T47D (cell line): ENCODE measurements at regions not wholly inside any gene's neighbourhood (a gene's known extent, or its start where the extent isn't known, plus 50 kb on each side); places are given as distances from the start of the nearest gene placed in this dataset.

ENCODE experiments used
- DNase-seq, 2 experiments: peaks; one replicate each; pipeline versions ENCODE4 v3.0.0 to v3.0.0-alpha.2; 2011 to 2012; ENCODE audit warnings: low read depth in 1 of 2, low spot score in 1 of 2
- JUND ChIP-seq: IDR thresholded peaks from 2 replicates; pipeline ENCODE4 v1.6.1; 2012; ENCODE audit warnings: low read depth
- in situ Hi-C: cut with HindIII; loops from 2 replicates; pipeline ENCODE4 v1.10.0; 2016; ENCODE audit warnings: low sequenced_read_pairs, low pct_unique_long_range_greater_than_20kb

DNA sequence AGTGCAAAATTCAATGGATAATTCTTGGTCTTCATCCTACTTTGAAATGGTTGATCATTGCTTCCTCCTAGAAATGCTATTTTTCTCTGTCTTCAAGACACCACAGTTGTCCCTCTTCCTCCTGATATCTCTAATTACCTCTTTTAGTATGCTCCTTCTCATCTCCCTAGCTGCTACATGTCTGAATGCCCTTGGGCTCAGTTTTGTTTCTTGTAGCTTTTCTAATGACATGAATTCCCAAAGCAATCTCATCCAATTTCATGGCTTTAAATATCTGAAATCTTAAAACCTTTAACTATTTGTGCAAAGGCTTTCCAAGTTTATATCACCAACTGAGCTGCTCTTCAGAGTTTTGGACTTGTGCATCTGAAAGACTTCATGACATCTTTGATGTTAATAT is 120.2 kb upstream of the RGS17 start:
- no peak for TF ChIP-seq JUND
- in situ Hi-C loops = no loop called here
- DNase-seq = no peak

DNA sequence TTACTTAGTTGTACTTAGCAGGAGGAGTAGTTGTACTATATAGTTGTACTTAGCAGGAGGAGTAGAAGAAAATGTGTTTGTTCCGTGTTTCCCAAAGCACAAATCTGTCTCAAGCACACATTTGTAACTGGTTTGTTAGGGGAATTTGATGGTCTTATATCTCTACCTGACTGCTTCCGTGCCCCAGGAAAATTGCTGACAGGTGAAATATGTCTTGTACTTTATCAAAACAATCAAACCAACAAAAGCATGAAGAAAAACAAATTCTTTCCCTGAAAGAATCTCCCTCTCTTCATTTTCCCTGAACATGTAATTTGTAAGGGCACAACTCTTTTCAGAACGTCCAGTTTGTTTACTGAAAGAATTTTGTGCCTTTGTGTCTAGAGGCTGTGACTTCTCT is 106.6 kb upstream of the RGS17 start:
- in situ Hi-C loops = no loop called here
- no peak for TF ChIP-seq JUND
- no peak for DNase-seq

DNA sequence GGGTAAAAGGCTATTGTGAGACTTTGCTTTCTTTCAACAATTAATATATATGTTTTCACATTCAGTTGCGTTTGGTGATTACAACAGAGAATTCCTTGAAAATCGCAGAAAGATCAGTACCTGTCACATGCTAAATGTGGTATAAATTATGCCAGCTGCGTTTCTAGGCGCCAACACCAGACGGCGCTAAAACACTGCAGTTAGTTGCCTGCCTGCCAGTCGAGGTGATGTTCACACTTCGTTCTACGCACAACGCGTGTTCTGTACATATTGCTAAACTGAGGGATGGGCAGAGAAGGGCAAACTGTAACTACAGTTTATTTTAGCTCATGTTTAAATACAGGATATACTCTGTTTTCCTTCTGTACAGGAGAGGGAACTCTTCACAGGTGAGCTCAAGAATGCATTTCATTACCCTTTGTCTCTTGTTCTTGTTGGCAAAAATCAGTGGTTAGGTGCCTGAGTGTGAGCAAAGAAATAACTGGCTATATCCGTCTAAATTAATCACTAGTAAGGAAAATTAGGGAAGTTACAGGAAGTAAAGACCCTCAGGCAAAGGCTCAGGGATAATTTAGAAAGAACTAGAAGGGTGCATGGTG is 100.1 kb upstream of the RGS17 start:
- DNase-seq = peak; percentile 10 to 49
- no peak for TF ChIP-seq JUND
- in situ Hi-C loops = no loop called here

DNA sequence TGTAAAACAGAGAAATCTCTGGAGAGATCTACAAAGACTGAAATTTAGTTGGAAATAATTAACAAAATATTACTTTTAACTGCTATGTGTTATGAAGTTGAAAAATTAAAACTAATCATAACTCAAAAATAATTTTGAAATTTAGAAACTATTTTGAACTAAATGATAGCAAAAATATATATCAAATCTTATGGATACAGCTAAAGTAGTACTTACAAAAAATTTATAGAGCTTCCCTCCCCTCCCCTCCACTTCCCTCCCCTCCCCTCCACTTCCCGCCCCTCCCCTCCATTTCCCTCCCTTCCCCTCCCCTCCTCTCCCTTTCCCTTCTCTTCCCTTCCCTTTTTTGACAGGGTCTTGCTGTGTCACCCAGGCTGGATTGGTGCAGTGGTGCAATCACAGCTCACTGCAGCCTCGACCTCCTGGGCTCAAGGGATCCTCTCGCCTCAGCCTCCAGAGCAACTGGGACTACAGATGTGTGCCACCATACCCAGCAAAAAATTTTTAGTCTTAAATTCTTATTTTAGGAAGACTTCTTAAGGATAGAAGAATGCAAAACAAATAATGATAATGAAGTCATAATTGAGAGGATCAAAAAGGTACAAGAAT is 87.2 kb upstream of the RGS17 start:
- in situ Hi-C loops = no loop called here
- DNase-seq = no peak
- no peak for TF ChIP-seq JUND

DNA sequence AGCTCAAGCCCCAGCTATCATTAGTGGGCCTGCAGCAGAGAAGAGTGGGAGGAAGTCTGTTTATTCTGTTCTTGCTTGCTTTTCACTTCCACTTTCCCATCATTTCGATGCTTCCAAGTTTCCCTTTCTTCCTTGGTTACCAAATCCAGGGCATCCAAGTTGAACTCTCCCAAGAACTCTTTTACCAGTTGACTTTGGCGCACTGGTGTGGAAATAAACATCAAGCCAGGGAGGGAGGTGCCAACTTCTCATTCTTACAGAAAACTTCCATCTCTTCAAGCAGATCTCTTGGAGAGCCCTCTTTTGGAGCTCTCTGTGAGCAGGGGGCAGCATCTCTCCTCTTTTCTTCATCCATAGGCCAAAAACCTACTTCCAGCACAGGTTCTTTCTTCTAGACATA is 85.7 kb upstream of the RGS17 start:
- no peak for DNase-seq
- TF ChIP-seq JUND = no peak
- in situ Hi-C loops = no loop called here

DNA sequence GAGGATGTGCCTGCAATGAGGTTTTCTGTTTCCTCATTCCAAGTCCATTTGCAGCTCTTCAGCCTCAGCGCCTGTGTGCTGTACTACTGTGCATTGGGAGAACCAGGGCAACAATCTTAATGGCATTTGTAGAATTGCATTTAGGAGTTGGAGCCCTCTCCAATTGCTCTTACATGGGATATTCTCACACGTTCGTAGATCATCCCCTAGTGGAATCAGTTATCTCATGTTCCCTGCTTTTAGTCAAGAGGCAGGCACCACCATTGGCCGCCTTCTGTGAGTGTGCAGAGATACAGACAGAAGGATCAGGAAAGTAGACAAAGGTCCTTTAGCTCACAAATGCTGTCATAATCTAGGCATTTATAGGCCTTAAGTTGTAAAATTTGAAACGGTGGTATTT is 84.2 kb upstream of the RGS17 start:
- DNase-seq = no peak
- in situ Hi-C loops = no loop called here
- TF ChIP-seq JUND = no peak

DNA sequence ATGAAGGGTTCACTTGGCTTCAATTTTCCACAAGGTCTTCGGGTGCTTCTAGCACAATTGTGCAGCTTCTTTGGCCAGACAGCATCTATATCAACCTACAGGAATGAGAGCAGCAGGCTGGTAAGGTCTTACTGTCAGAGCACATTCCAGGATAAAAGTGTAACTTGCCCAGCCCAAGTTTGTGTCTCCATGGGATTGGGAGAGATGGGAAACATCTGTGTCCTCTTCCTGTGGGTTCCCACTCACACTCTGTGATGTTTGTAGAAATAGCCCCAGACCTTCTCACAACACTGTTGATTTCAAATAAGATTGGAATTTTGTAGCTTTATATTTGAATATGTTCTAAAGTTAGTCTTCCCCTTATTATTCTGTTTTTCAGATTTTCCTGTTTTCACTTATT is 83.4 kb upstream of the RGS17 start:
- TF ChIP-seq JUND = no peak
- in situ Hi-C loops = no loop called here
- DNase-seq = no peak

DNA sequence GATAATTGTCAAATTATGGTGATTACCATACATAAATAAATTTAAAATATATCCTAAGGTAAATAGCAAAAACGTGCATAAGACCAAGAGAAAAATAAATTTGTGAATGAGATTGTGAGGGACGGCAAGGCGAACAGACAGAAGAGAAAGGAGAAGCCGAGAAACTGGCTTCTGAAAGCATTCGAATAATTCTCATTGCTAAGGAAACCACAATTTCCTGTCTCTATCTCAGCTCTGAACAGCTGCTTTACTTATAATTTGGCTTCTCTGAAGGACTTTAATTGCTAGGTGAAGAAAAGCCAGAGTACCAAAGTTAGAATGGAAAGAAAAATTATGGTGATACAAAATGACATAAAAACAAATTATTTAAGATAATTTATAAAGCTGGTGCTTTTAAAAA is 79.0 kb upstream of the RGS17 start:
- TF ChIP-seq JUND = no peak
- in situ Hi-C loops = no loop called here
- DNase-seq = no peak

DNA sequence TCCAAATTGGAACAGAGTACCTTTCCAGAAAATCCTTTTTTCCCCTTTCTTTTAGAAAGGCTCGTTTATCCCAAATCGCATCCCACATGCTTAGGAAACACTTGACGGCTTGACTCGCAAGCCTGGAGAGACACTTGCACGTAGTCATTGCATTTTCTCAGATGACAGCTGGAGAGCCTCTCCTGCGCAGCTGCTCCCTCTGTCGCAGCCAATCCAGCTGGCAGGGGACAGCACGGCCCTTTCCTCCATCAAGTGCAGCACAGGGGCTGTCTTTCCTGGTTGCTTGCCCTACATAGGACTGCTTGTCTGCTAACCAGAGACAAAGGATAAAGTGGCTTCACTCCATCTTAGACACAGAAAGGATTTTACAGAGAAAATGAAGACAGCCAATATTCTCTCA is 77.6 kb upstream of the RGS17 start:
- DNase-seq = no peak
- in situ Hi-C loops = no loop called here

DNA sequence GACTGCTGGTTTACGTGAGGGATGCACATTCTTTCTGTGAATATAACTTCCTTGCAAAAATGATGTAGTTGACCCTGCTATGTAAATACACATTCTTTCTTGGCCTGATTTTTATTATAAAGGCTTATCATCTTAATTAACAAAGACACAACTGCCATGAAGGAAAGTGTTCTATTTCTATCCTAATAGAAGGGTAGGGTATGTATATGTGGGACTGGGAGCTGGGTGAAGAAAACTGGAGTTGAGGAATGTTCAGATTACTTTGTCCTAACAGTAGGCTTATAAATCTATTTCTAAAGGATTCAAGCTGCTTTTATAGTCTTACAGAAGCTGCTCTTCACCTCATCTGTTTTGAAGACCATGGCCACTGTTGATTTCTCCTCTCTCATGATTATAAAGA is 76.5 kb upstream of the RGS17 start:
- no peak for TF ChIP-seq JUND
- DNase-seq = no peak
- in situ Hi-C loops = no loop called here

More for the DNA sequence above, 77.6 kb upstream of the RGS17 start:
- TF ChIP-seq JUND = no peak

DNA sequence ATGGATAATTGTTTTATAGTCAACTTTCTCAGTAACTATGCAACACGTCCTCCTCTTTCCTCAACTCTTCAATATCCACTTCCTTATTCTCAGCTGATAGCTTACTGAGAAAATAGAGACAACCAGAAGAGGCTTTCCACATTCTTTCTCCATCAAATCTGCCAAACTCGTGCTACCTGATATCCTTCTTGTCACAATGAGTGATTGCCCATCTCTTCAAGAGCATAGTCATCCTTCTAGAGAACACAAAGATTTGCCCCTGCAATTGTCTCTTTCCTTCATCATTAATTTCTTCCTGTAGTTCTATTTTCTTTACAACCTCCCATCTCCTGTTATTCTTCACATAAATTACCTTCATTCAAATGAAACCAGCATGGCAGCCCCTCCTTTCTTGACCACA is 75.9 kb upstream of the RGS17 start:
- no peak for TF ChIP-seq JUND
- in situ Hi-C loops = no loop called here
- no peak for DNase-seq

DNA sequence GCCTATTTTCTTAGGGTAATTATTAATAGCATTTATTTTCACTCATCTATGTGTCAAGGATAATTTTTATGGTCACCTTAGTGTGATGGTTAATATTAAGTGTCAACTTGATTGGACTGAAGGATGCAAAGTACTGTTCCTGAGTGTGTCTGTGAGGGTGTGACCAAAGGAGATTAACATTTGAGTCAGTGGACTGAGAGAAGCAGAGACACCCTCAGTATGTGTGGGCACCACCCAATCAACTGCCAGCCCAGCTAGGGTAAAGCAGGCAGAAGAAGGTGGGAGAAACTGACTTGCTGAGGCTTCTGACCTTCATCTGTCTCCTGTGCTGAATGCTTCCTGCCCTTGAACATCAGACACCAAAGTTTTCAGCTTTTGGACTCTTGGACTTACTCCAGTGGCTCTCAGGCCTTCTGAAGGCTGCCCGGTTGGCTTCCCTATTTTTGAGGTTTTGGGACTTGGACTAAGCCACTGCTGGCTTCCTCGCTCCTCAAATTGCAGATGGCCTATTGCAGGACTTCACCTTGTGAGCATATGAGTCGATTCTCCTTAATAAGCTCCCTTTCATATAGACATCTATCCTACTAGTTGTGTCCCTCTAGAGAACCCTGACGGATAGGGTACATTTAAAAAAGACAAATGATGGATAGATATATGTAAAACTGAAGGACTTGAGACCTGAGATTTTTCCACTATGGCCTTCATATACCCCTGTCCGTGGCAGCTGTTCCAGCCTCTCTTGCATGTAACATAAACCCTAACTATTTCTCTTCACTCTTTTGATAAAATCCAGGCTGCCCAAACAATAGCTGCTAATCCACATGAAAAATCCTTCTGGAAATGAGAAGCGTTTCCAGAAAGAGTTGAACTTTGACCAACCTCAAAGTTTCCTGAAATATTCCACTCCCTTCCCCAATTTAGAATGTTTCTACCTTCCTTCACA is 62.1 kb upstream of the RGS17 start:
- in situ Hi-C loops = no loop called here
- DNase-seq = no peak
- TF ChIP-seq JUND = no peak

DNA sequence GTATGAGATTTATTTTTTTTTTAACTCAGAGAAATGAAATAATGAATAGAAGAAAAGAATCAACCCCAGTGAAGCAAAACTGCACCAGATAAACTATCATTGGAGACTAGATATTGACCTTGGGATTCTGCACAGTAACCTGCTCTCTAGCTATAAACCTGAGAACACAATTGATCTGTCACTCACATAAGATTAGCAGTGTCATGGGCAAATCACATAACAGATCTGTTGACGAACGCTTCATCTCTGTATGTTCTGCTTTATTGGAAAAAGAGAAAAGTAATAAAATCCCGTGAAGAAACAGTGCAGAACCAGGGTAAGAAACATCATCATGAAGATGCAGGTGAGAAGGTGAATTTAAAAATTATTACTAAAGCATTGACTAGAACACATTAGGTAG is 52.8 kb upstream of the RGS17 start:
- DNase-seq = no peak
- TF ChIP-seq JUND = no peak
- in situ Hi-C loops = no loop called here
